DND-41 (cell line): ENCODE measurements at regions not wholly inside any gene's neighbourhood (a gene's known extent, or its start where the extent isn't known, plus 50 kb on each side); places are given as distances from the start of the nearest gene placed in this dataset.

Experiments used
- ATAC-seq: fragments of 200-7000 bp; cut with Tn5 transposase; 3 replicates; pipeline ENCODE4 v1.9.1; 2021; ENCODE audit warnings: low read depth; ENCODE audit not compliant: insufficient read depth
- DNase-seq: peaks from one replicate; pipeline ENCODE4 v3.0.0-alpha.2; 2020
- H2AFZ ChIP-seq: 2 replicates; pipeline ENCODE4 v1.6.0; 2012; ENCODE audit warnings: low read depth, low read length
- H3K27ac ChIP-seq: 2 replicates; pipeline ENCODE4 v1.5.1; 2012; ENCODE audit warnings: low read length, inconsistent platforms
- H3K27me3 ChIP-seq: fragments of 200-600 bp; sonication (generic); 2 replicates; pipeline ENCODE4 v1.6.0; 2012; ENCODE audit warnings: low read length, mild to moderate bottlenecking, inconsistent platforms; ENCODE audit not compliant: insufficient read depth, poor library complexity
- H3K36me3 ChIP-seq: 2 replicates; pipeline ENCODE4 v1.5.1; 2012; ENCODE audit warnings: low read length, inconsistent platforms; ENCODE audit not compliant: insufficient read depth
- H3K4me1 ChIP-seq: 2 replicates; pipeline ENCODE4 v1.5.1; 2012; ENCODE audit warnings: mild to moderate bottlenecking, low read length; ENCODE audit not compliant: insufficient read depth
- H3K4me2 ChIP-seq: 2 replicates; pipeline ENCODE4 v1.6.0; 2012; ENCODE audit warnings: mild to moderate bottlenecking, moderate library complexity, low read length, inconsistent platforms; ENCODE audit not compliant: insufficient read depth
- H3K4me3 ChIP-seq, 2 experiments: fragments of 200-600 bp in 1 of 2; shearing (Covaris generic) in 1 of 2; 2 replicates each; pipeline ENCODE4 v1.5.1; 2012 to 2016; ENCODE audit warnings: inconsistent platforms in 2 of 2, low read length in 2 of 2, mild to moderate bottlenecking in 2 of 2, low read depth in 1 of 2, moderate library complexity in 1 of 2
- H3K79me2 ChIP-seq: 2 replicates; pipeline ENCODE4 v1.6.0; 2012; ENCODE audit warnings: low read length, inconsistent platforms; ENCODE audit not compliant: insufficient read depth
- H3K9ac ChIP-seq: 2 replicates; pipeline ENCODE4 v1.6.0; 2012; ENCODE audit warnings: low read depth, mild to moderate bottlenecking, inconsistent platforms, low read length, moderate library complexity
- H3K9me3 ChIP-seq: 2 replicates; pipeline ENCODE4 v1.5.1; 2012; ENCODE audit warnings: low read length, moderate library complexity, mild to moderate bottlenecking, inconsistent platforms; ENCODE audit not compliant: insufficient read depth, severe bottlenecking
- H4K20me1 ChIP-seq: 2 replicates; pipeline ENCODE4 v1.6.0; 2012; ENCODE audit warnings: low read length; ENCODE audit not compliant: insufficient read depth
- CTCF ChIP-seq: IDR thresholded peaks from 2 replicates; pipeline ENCODE4 v1.5.1; 2012; ENCODE audit warnings: borderline replicate concordance, low read length, moderate library complexity, mild to moderate bottlenecking; ENCODE audit not compliant: poor library complexity, severe bottlenecking; ENCODE audit errors: extremely low read depth
- EZH2 ChIP-seq: IDR thresholded peaks from 3 replicates; pipeline ENCODE4 v1.6.1; 2012; ENCODE audit warnings: borderline replicate concordance, low read depth, mild to moderate bottlenecking, moderate library complexity, low read length, inconsistent platforms; ENCODE audit not compliant: severe bottlenecking

GRCh38 chr5:89120719-89121118, 237.7 kb upstream of the MEF2C start:
- no peaks in the 10 kb centered on the region for H3K9me3 ChIP-seq
- no peak overlapping the region for H3K4me2 ChIP-seq
- H4K20me1 ChIP-seq: no peaks in the 10 kb centered on the region
- H3K9ac ChIP-seq: no peak overlapping the region
- no peak overlapping the region for H3K4me3 ChIP-seq
- H3K79me2 ChIP-seq: no peaks in the 10 kb centered on the region
- no peaks in the 10 kb centered on the region for H3K27me3 ChIP-seq
- H3K4me1 ChIP-seq: no peaks in the 10 kb centered on the region
- no peak overlapping the region for H2AFZ ChIP-seq
- DNase-seq (no peak), ATAC-seq (no peak)
- TF ChIP-seq EZH2: no peak
- no peak for TF ChIP-seq CTCF
- H3K36me3 ChIP-seq: no peaks in the 10 kb centered on the region
- H3K27ac ChIP-seq: no peak overlapping the region

GRCh38 chr5:89117124-89117644, 234.2 kb upstream of the MEF2C start:
- Histone ChIP-seq H2AFZ (no peak overlapping the region), H3K9ac (no peak overlapping the region), H3K9me3 (no peaks in the 10 kb centered on the region), H3K79me2 (no peaks in the 10 kb centered on the region), H3K27ac (no peak overlapping the region), H3K4me3 (no peak overlapping the region), H4K20me1 (no peaks in the 10 kb centered on the region), H3K4me1 (no peaks in the 10 kb centered on the region), H3K4me2 (no peak overlapping the region), H3K27me3 (no peaks in the 10 kb centered on the region), H3K36me3 (no peaks in the 10 kb centered on the region)
- DNase-seq (no peak), ATAC-seq (no peak)
- TF ChIP-seq CTCF: no peak
- no peak for TF ChIP-seq EZH2

- no peak for TF ChIP-seq CTCF
- TF ChIP-seq EZH2: no peak
- H3K9me3 ChIP-seq: no peaks in the 10 kb centered on the region
- DNase-seq: no peak
- no peak overlapping the region for H3K27ac ChIP-seq
- no peaks in the 10 kb centered on the region for H3K36me3 ChIP-seq
- H2AFZ ChIP-seq: no peak overlapping the region
- no peaks in the 10 kb centered on the region for H3K79me2 ChIP-seq
- H3K9ac ChIP-seq: no peak overlapping the region
- no peaks in the 10 kb centered on the region for H4K20me1 ChIP-seq
- ATAC-seq: no peak
- H3K4me3 ChIP-seq: no peak overlapping the region
- no peaks in the 10 kb centered on the region for H3K27me3 ChIP-seq
- H3K4me1 ChIP-seq: no peaks in the 10 kb centered on the region
- H3K4me2 ChIP-seq: no peak overlapping the region
These were observed 228.1 kb upstream of the MEF2C start for GRCh38 chr5:89110916-89111646.
